ENCODE measurements at regions not wholly inside any gene's neighbourhood (a gene's known extent, or its start where the extent isn't known, plus 50 kb on each side); places are given as distances from the start of the nearest gene placed in this dataset.

GRCh38 chr9:119649205-119649604, 280.0 kb upstream of the BRINP1 start:
- DNase-seq, result no peak
- no peak overlapping the region for H3K4me3 ChIP-seq
- TF ChIP-seq CTCF (IDR thresholded peaks at IDR 0.05), result no peak
- no peaks in the 10 kb centered on the region for H3K4me1 ChIP-seq
- H3K27me3 ChIP-seq, result no peaks in the 10 kb centered on the region
- H3K36me3 ChIP-seq, result no peaks in the 10 kb centered on the region
- intact Hi-C loops (cut with DNase I), result no loop called here
- no peak overlapping the region for H3K9ac ChIP-seq (ENCODE audit: low read depth in 2 of 2, low read length in 2 of 2)
- no peaks in the 10 kb centered on the region for H3K9me3 ChIP-seq
- no peak overlapping the region for H3K27ac ChIP-seq

GRCh38 chr9:119639287-119639955, 270.2 kb upstream of the BRINP1 start:
- intact Hi-C loops (cut with DNase I), result no loop called here
- H3K9ac ChIP-seq (ENCODE audit: low read depth in 2 of 2, low read length in 2 of 2), result no peak overlapping the region
- DNase-seq, result no peak
- no peak overlapping the region for H3K4me3 ChIP-seq
- no peaks in the 10 kb centered on the region for H3K4me1 ChIP-seq
- H3K9me3 ChIP-seq, result no peaks in the 10 kb centered on the region
- H3K27me3 ChIP-seq, result no peaks in the 10 kb centered on the region
- H3K27ac ChIP-seq, result no peak overlapping the region
- H3K36me3 ChIP-seq, result no peaks in the 10 kb centered on the region
- no peak for TF ChIP-seq CTCF (IDR thresholded peaks at IDR 0.05)

GRCh38 chr9:119634006-119634405, 264.8 kb upstream of the BRINP1 start:
- H3K36me3 ChIP-seq, result no peaks in the 10 kb centered on the region
- H3K27ac ChIP-seq, result no peak overlapping the region
- H3K27me3 ChIP-seq, result no peaks in the 10 kb centered on the region
- H3K9ac ChIP-seq (ENCODE audit: low read depth in 2 of 2, low read length in 2 of 2), result no peak overlapping the region
- H3K4me1 ChIP-seq, result no peaks in the 10 kb centered on the region
- no peak for TF ChIP-seq CTCF (IDR thresholded peaks at IDR 0.05)
- intact Hi-C loops (cut with DNase I), result no loop called here
- no peak for DNase-seq
- no peaks in the 10 kb centered on the region for H3K9me3 ChIP-seq
- H3K4me3 ChIP-seq, result no peak overlapping the region

- H3K27me3 ChIP-seq, result no peaks in the 10 kb centered on the region
- no peaks in the 10 kb centered on the region for H3K4me1 ChIP-seq
- no peak overlapping the region for H3K9ac ChIP-seq (ENCODE audit: low read depth in 2 of 2, low read length in 2 of 2)
- no peak overlapping the region for H3K4me3 ChIP-seq
- intact Hi-C loops (cut with DNase I), result no loop called here
- H3K9me3 ChIP-seq, result no peaks in the 10 kb centered on the region
- no peaks in the 10 kb centered on the region for H3K36me3 ChIP-seq
- TF ChIP-seq CTCF (IDR thresholded peaks at IDR 0.05), result no peak
- no peak overlapping the region for H3K27ac ChIP-seq
- no peak for DNase-seq
These were observed 242.3 kb upstream of the BRINP1 start for GRCh38 chr9:119611565-119611964.

- Histone ChIP-seq H3K36me3 (no peaks in the 10 kb centered on the region), H3K27ac (no peak overlapping the region)
- intact Hi-C loops (cut with DNase I), result no loop called here
These were observed 240.2 kb upstream of the BRINP1 start for GRCh38 chr9:119609277-119609971.

More at GRCh38 chr9:119609277-119609971, 240.2 kb upstream of the BRINP1 start:
- no peaks in the 10 kb centered on the region for H3K4me1 ChIP-seq
- H3K4me3 ChIP-seq, result no peak overlapping the region
- TF ChIP-seq CTCF (IDR thresholded peaks at IDR 0.05), result no peak
- H3K9ac ChIP-seq (ENCODE audit: low read depth in 2 of 2, low read length in 2 of 2), result no peak overlapping the region
- no peaks in the 10 kb centered on the region for H3K27me3 ChIP-seq
- H3K9me3 ChIP-seq, result no peaks in the 10 kb centered on the region
- DNase-seq, result no peak
